IPS-20b (cell line): ENCODE measurements at regions not wholly inside any gene's neighbourhood (a gene's known extent, or its start where the extent isn't known, plus 50 kb on each side); places are given as distances from the start of the nearest gene placed in this dataset.

Experiments used
- H3K27ac ChIP-seq: one replicate; pipeline ENCODE4 v1.5.1; 2013; ENCODE audit warnings: low read length
- H3K27me3 ChIP-seq: 2 replicates; pipeline ENCODE4 v1.6.1; 2013; ENCODE audit warnings: mild to moderate bottlenecking, low read length, inconsistent platforms; ENCODE audit not compliant: insufficient read depth
- H3K36me3 ChIP-seq: 2 replicates; pipeline ENCODE4 v1.6.1; 2013; ENCODE audit warnings: low read depth, mild to moderate bottlenecking, inconsistent platforms, low read length, moderate library complexity; ENCODE audit not compliant: insufficient read depth
- H3K4me1 ChIP-seq: 2 replicates; pipeline ENCODE4 v1.6.1; 2013; ENCODE audit warnings: mild to moderate bottlenecking, control low read depth, inconsistent platforms, low read length, moderate library complexity; ENCODE audit not compliant: insufficient read depth
- H3K4me3 ChIP-seq: 2 replicates; pipeline ENCODE4 v1.5.1; 2013; ENCODE audit warnings: mild to moderate bottlenecking, low read length, inconsistent platforms
- H3K9ac ChIP-seq: 2 replicates; pipeline ENCODE4 v1.6.1; 2013; ENCODE audit warnings: low read depth, mild to moderate bottlenecking, inconsistent platforms, low read length, moderate library complexity
- H3K9me3 ChIP-seq: 2 replicates; pipeline ENCODE4 v1.6.1; 2013; ENCODE audit warnings: mild to moderate bottlenecking, low read depth, low read length, inconsistent platforms; ENCODE audit not compliant: insufficient read depth

DNA sequence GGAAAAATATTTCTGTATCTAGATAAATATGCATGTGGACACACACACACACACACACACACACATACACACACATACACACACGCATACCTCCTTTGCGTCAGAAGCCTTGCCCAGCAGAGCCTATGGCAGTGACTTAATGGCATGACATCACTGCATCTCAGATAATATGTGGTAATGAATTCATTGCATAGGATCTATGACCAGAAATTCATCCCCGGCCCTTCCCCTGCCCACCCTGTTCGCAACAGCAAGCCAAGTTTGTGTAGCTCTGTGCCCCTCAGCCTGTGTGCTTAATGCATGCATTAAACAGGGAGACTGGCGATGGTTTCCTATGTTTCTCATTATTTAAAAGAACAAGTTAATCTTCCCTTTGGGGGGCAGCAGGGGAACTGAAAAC lies 120.7 kb downstream of the NKX6-1 start:
- Histone ChIP-seq H3K36me3 (no peaks in the 10 kb centered on the region), H3K4me1 (peaks cover 25% of the 10 kb centered on the region), H3K4me3 (peak overlapping the region; percentile 53; the same call in 1 of the 2 replicates), H3K27ac (no peak overlapping the region), H3K9ac (no peak overlapping the region), H3K9me3 (no peaks in the 10 kb centered on the region), H3K27me3 (peaks cover 98% of the 10 kb centered on the region)

DNA sequence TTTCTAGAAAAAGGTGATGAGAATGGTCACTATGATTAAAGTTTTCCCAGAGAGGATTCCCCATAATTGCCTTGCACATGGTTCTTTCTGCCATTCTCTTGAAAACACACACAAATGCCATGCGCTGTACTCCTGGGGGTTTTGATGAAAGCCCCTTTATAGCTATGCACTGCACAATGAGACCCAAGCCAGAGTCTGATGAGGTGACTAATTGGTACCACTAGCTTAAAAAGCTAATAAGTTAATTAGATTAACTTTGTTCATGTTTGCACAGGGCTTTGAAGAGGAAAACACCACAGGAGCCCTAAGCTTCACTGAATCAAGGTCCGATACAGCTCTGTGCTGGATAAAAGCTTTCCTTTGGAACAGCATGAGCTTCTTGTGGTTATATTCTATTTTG lies 132.2 kb downstream of the NKX6-1 start:
- no peaks in the 10 kb centered on the region for H3K36me3 ChIP-seq

GRCh38 chr4:84366161-84366560 lies 132.9 kb downstream of the NKX6-1 start:
- no peak overlapping the region for H3K9ac ChIP-seq
- no peak overlapping the region for H3K4me3 ChIP-seq
- peaks cover 2% of the 10 kb centered on the region; the same call in 1 of the 2 replicates for H3K4me1 ChIP-seq
- no peaks in the 10 kb centered on the region for H3K9me3 ChIP-seq
- H3K27me3 ChIP-seq = peaks cover 56% of the 10 kb centered on the region; the same call in 1 of the 2 replicates
- no peaks in the 10 kb centered on the region for H3K36me3 ChIP-seq
- H3K27ac ChIP-seq = no peak overlapping the region

More for the DNA sequence above, 132.2 kb downstream of the NKX6-1 start:
- Histone ChIP-seq H3K27me3 (peaks cover 60% of the 10 kb centered on the region; the same call in 1 of the 2 replicates), H3K4me3 (no peak overlapping the region), H3K9me3 (no peaks in the 10 kb centered on the region), H3K4me1 (peaks cover 2% of the 10 kb centered on the region; the same call in 1 of the 2 replicates), H3K9ac (no peak overlapping the region), H3K27ac (no peak overlapping the region)

DNA sequence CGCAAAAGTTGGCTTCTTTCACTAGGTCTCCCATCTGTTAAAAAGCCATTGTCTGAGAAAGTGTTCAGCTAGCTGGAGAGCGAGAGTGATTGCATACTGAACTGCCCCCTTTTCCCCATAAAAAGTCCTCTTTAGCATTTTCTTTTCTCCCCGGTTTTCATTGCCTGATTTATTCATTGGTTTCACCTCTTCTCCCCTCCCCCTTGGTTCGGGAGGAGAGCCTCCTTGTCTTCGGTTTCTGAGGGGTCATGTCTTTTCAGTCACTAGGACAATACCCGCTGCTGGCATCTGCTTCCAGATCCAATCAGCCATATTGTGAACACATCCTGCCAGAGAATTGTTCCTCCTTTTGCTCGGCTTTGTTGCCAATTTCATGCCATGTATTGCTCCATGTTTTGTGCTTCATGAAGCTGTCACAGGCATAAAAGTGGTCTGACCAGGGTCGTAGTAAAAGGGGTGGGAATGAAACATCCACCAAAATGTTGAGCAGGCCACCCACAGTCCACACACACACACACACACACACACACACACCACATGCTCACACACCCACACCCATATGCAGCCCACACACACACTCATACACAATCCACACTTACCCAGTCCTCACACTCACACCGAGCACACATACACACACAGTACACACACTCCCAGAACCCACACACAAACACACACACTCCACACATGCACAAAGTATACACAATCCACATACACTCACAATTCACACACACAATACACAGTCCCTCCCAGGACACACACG lies 136.0 kb downstream of the NKX6-1 start:
- Histone ChIP-seq H3K4me1 (peaks cover 2% of the 10 kb centered on the region; the same call in 1 of the 2 replicates), H3K27ac (no peak overlapping the region), H3K9me3 (no peaks in the 10 kb centered on the region), H3K36me3 (no peaks in the 10 kb centered on the region), H3K27me3 (peaks cover 35% of the 10 kb centered on the region; the same call in 1 of the 2 replicates), H3K4me3 (no peak overlapping the region), H3K9ac (no peak overlapping the region)

- H3K36me3 ChIP-seq = no peaks in the 10 kb centered on the region
- H3K27me3 ChIP-seq = no peaks in the 10 kb centered on the region
- peaks cover 3% of the 10 kb centered on the region; the same call in 1 of the 2 replicates for H3K4me1 ChIP-seq
- no peak overlapping the region for H3K9ac ChIP-seq
- H3K4me3 ChIP-seq = no peak overlapping the region
- H3K9me3 ChIP-seq = peaks cover 31% of the 10 kb centered on the region
- H3K27ac ChIP-seq = no peak overlapping the region
Measured at GRCh38 chr4:84342161-84342560, 156.9 kb downstream of the NKX6-1 start.

DNA sequence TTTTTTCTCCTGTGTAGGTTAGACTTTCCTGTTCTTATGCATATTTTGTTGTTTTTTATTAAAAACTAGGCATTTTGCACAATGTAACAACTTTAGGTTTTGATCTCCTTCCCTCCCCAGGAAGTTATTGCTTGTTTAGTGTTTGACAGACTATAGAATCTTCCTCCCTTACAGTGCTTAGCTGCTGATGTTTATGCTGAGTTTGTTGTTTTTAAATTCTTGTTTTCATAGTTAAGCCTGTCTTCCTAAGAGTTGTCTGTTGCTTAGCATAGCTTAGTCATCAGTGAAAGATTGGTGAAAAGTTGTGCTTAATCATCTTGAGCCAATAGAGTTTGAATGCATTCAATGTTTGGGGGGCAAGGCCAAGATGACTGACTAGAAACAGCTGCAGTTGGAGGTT lies 157.5 kb downstream of the NKX6-1 start:
- Histone ChIP-seq H3K36me3 (no peaks in the 10 kb centered on the region), H3K27me3 (no peaks in the 10 kb centered on the region), H3K4me3 (no peak overlapping the region; the same call in 1 of the 2 replicates), H3K27ac (no peak overlapping the region), H3K9me3 (peaks cover 31% of the 10 kb centered on the region), H3K9ac (no peak overlapping the region), H3K4me1 (peaks cover 5% of the 10 kb centered on the region)

GRCh38 chr4:84338367-84338766 lies 160.7 kb downstream of the NKX6-1 start:
- Histone ChIP-seq H3K27me3 (no peaks in the 10 kb centered on the region), H3K4me3 (no peak overlapping the region), H3K27ac (no peak overlapping the region), H3K9ac (no peak overlapping the region), H3K4me1 (peaks cover 7% of the 10 kb centered on the region), H3K36me3 (no peaks in the 10 kb centered on the region), H3K9me3 (peaks cover 26% of the 10 kb centered on the region)

- Histone ChIP-seq H3K9me3 (peaks cover 22% of the 10 kb centered on the region), H3K9ac (no peak overlapping the region), H3K27me3 (no peaks in the 10 kb centered on the region), H3K36me3 (no peaks in the 10 kb centered on the region), H3K4me1 (peaks cover 7% of the 10 kb centered on the region), H3K27ac (no peak overlapping the region), H3K4me3 (0 out of 2 replicates have a peak overlapping the region, but pooled peaks have one; percentile 9)
Measured at GRCh38 chr4:84336964-84337705, 162.0 kb downstream of the NKX6-1 start.

- Histone ChIP-seq H3K9me3 (0 out of 2 replicates have a peak, but pooled peaks cover 7% of the 10 kb centered on the region), H3K9ac (no peak overlapping the region), H3K4me3 (no peak overlapping the region), H3K27me3 (no peaks in the 10 kb centered on the region), H3K4me1 (peaks cover 18% of the 10 kb centered on the region; the same call in 1 of the 2 replicates), H3K27ac (no peak overlapping the region), H3K36me3 (no peaks in the 10 kb centered on the region)
Measured at GRCh38 chr4:84327526-84327925, 171.6 kb downstream of the NKX6-1 start.

DNA sequence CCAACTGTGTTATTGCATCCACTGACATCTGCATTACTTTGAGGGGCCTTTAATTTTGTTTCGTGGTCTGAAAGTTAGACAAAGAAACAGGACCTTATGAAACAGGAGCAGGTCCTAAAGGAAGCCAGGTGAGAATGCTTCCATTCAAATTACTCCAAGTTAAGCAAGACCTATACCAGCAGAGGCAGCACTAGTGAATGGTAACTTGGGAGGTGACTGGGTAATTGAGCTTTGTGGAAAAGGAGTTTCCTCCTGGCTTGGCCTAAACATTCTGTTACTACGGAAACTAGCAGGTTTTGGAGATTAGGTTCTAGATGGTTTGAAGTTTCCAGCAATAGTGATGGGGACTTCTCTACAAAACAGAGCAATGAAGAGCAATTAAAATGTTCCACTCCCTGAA lies 173.5 kb downstream of the NKX6-1 start:
- no peak overlapping the region for H3K9ac ChIP-seq
- peaks cover 18% of the 10 kb centered on the region; the same call in 1 of the 2 replicates for H3K4me1 ChIP-seq
- 0 out of 2 replicates have a peak, but pooled peaks cover 4% of the 10 kb centered on the region for H3K9me3 ChIP-seq
- no peaks in the 10 kb centered on the region for H3K27me3 ChIP-seq
- no peaks in the 10 kb centered on the region for H3K36me3 ChIP-seq
- no peak overlapping the region for H3K27ac ChIP-seq
- no peak overlapping the region for H3K4me3 ChIP-seq

DNA sequence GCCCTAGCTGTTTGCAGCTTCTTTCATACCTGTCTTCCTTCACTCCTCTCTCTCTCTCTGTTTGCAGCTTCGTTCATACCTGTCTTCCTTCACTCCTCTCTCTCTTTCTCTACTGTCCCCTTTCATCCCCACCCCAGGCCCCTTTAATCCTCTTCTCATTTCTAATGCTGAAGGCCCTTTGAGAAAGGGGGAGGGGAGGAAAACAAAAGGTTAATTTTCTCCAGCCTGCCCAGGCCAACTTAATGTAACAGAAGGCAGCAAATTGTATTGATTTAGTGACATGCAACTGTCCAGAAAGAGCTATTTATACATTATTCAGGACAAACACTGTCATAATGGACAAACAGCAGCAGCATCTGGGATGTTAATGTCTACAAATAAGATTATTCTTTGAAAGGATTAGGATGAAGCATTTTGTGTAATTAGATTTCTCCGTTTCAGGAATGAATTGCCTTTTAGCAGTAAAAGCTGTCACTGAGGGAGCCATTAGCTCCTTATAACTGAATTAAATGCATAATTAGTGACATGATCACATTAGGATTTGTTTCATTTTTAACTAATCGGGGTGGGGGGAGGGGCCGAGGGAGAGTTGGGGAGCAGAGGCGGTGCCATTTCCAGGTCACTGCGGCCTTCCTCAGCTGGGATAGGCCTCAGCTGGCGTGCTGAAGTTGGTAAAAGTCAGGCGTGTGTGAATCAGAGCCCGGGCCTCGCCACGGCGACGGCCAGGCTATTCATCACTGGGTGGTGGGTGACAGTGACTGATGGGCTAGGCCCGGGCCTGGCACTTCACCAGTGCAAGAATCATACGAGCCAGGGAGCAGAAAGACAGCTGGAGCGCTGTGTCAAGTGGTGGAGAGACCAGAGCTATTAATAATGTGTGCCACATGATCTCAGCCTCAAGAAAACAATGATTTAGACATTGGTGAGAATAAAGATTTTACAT lies 174.5 kb downstream of the NKX6-1 start:
- Histone ChIP-seq H3K4me1 (peaks cover 18% of the 10 kb centered on the region; the same call in 1 of the 2 replicates), H3K27ac (no peak overlapping the region), H3K36me3 (no peaks in the 10 kb centered on the region), H3K27me3 (no peaks in the 10 kb centered on the region), H3K9me3 (no peaks in the 10 kb centered on the region), H3K9ac (no peak overlapping the region), H3K4me3 (peak overlapping the region; percentile 32; the same call in 1 of the 2 replicates)
